ENCODE measurements at regions not wholly inside any gene's neighbourhood (a gene's known extent, or its start where the extent isn't known, plus 50 kb on each side); places are given as distances from the start of the nearest gene placed in this dataset.
"Not testable (repeated sequence)": the region's sequence is repeated elsewhere in the genome, so short reads cannot be mapped to it uniquely, and the experiment has no call there.

GRCh38 chr5:106259431-106260090, 1411.2 kb downstream of the EFNA5 start:
- H3K27me3 ChIP-seq (ENCODE audit: control insufficient read depth in 1 of 2, insufficient read depth in 2 of 2, low read length in 2 of 2); H3K36me3 ChIP-seq (ENCODE audit: control insufficient read depth in 2 of 2, insufficient read depth in 2 of 2, low read length in 2 of 2); H3K9me3 ChIP-seq (ENCODE audit: control insufficient read depth in 2 of 2, low read length in 2 of 2); H3K4me3 ChIP-seq (ENCODE audit: low read length in 2 of 2); H3K27ac ChIP-seq (ENCODE audit: low read length); H3K4me1 ChIP-seq (ENCODE audit: control insufficient read depth, insufficient read depth, low read length); H3K9ac ChIP-seq (ENCODE audit: low read length in 2 of 2): not testable (repeated sequence)

DNA sequence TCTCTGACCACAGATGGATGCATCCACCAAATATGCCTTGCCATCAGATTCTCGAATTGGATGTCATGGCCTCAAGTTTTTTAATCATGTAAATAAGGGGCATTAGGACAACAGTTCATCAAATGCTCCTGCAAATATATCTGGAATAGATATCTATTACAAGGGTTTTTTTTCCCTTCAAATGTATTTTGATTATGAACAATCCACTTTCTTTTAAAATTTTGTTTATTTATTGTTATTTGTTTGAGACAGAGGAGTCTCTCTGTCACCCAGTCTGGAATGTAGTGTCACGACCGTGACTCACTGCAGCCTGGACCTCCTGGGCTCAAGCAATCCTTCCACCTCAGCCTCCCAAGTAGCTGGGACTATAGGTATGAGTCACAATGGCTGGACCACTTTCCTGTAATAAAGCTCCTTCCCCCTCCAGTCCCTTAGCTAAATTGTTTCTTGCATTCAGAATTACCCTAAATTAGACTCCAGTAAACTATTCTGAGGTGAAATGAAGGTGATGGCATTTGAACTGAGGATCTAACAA, 1412.1 kb downstream of the EFNA5 start:
- Histone ChIP-seq H3K4me1 (ENCODE audit: control insufficient read depth, insufficient read depth, low read length) (no peaks in the 10 kb centered on the region), H3K27ac (ENCODE audit: low read length) (no peak overlapping the region), H3K36me3 (ENCODE audit: control insufficient read depth in 2 of 2, insufficient read depth in 2 of 2, low read length in 2 of 2) (no peaks in the 10 kb centered on the region), H3K27me3 (ENCODE audit: control insufficient read depth in 1 of 2, insufficient read depth in 2 of 2, low read length in 2 of 2) (no peaks in the 10 kb centered on the region), H3K4me3 (ENCODE audit: low read length in 2 of 2) (no peak overlapping the region), H3K9ac (ENCODE audit: low read length in 2 of 2) (no peak overlapping the region), H3K9me3 (ENCODE audit: control insufficient read depth in 2 of 2, low read length in 2 of 2) (no peaks in the 10 kb centered on the region)

DNA sequence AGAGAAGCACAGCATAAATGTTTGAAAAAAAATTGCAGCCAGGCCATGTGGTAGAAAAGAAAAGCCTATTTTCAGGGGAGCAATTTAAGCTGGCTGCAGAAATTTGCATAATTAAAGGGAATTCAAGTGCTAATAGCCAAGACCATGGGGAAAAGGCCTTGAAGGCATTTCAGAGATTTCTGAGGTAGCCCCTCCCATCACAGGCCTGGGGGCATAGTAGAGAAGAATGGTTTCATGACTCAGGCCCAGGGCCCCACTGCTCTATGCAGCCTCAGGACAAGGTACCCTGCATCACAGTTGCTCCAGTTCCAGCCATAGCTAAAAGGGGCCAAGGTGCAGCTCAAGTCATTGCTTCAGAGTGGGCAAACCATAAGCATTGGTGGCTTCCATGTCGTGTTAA, 1416.0 kb downstream of the EFNA5 start:
- Histone ChIP-seq H3K9me3 (ENCODE audit: control insufficient read depth in 2 of 2, low read length in 2 of 2) (no peaks in the 10 kb centered on the region), H3K36me3 (ENCODE audit: control insufficient read depth in 2 of 2, insufficient read depth in 2 of 2, low read length in 2 of 2) (no peaks in the 10 kb centered on the region), H3K27ac (ENCODE audit: low read length) (no peak overlapping the region), H3K4me3 (ENCODE audit: low read length in 2 of 2) (no peak overlapping the region), H3K9ac (ENCODE audit: low read length in 2 of 2) (no peak overlapping the region), H3K27me3 (ENCODE audit: control insufficient read depth in 1 of 2, insufficient read depth in 2 of 2, low read length in 2 of 2) (no peaks in the 10 kb centered on the region), H3K4me1 (ENCODE audit: control insufficient read depth, insufficient read depth, low read length) (no peaks in the 10 kb centered on the region)

DNA sequence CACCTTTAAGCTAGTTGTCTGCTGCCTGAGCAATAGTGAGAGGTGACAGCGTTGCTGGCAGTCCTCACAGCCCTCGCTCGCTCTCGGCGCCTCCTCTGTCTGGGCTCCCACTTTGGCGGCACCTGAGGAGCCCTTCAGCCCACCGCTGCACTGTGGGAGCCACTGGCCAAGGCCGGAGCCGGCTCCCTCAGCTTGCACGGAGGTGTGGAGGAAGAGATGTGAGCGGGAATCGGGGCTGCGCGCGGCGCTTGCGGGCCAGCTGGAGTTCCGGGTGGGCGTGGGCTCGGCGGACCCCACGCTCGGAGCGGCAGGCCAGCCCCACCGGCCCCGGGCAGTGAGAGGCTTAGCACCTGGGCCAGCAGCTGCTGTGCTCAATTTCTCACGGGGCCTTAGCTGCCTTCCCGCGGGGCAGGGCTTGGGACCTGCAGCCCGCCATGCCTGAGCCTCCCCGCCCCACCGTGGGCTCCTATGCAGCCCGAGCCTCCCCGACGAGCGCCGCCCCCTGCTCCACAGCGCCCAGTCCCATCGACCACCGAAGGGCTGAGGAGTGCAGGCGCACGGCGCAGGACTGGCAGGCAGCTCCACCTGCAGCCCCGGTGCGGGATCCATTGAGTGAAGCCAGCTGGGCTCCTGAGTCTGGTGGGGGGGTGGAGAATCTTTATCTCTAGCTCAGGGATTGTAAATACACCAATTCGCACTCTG, 1424.5 kb downstream of the EFNA5 start:
- H3K27me3 ChIP-seq (ENCODE audit: control insufficient read depth in 1 of 2, insufficient read depth in 2 of 2, low read length in 2 of 2); H3K9ac ChIP-seq (ENCODE audit: low read length in 2 of 2); H3K4me3 ChIP-seq (ENCODE audit: low read length in 2 of 2); H3K4me1 ChIP-seq (ENCODE audit: control insufficient read depth, insufficient read depth, low read length); H3K36me3 ChIP-seq (ENCODE audit: control insufficient read depth in 2 of 2, insufficient read depth in 2 of 2, low read length in 2 of 2); H3K9me3 ChIP-seq (ENCODE audit: control insufficient read depth in 2 of 2, low read length in 2 of 2); H3K27ac ChIP-seq (ENCODE audit: low read length): not testable (repeated sequence)

DNA sequence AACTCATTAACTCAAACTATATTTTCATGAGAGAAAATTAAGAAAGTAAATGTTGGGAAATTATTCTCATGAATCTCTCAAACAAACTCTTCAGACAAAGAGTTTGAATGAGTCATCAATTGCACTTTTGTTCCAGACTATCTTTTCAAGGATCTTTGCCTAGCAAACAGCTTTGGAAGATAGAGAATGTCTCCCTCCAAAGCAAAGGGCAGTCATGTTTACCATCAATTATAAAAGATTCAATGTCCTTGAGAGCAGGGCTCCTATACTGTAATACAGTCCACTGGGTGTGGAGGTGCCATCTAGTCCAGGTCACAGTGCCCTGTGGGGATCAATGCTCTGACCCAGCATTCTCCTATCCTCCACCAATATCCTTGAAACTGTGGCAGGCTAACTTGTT, 1429.3 kb downstream of the EFNA5 start:
- Histone ChIP-seq H3K4me3 (ENCODE audit: low read length in 2 of 2) (no peak overlapping the region), H3K9me3 (ENCODE audit: control insufficient read depth in 2 of 2, low read length in 2 of 2) (no peaks in the 10 kb centered on the region), H3K27ac (ENCODE audit: low read length) (no peak overlapping the region), H3K27me3 (ENCODE audit: control insufficient read depth in 1 of 2, insufficient read depth in 2 of 2, low read length in 2 of 2) (no peaks in the 10 kb centered on the region), H3K9ac (ENCODE audit: low read length in 2 of 2) (no peak overlapping the region), H3K4me1 (ENCODE audit: control insufficient read depth, insufficient read depth, low read length) (no peaks in the 10 kb centered on the region), H3K36me3 (ENCODE audit: control insufficient read depth in 2 of 2, insufficient read depth in 2 of 2, low read length in 2 of 2) (no peaks in the 10 kb centered on the region)

- no peaks in the 10 kb centered on the region for H3K36me3 ChIP-seq (ENCODE audit: control insufficient read depth in 2 of 2, insufficient read depth in 2 of 2, low read length in 2 of 2)
- H3K4me1 ChIP-seq (ENCODE audit: control insufficient read depth, insufficient read depth, low read length): no peaks in the 10 kb centered on the region
- H3K9me3 ChIP-seq (ENCODE audit: control insufficient read depth in 2 of 2, low read length in 2 of 2): no peaks in the 10 kb centered on the region
- no peaks in the 10 kb centered on the region for H3K27me3 ChIP-seq (ENCODE audit: control insufficient read depth in 1 of 2, insufficient read depth in 2 of 2, low read length in 2 of 2)
- no peak overlapping the region for H3K9ac ChIP-seq (ENCODE audit: low read length in 2 of 2)
- H3K27ac ChIP-seq (ENCODE audit: low read length): no peak overlapping the region
- H3K4me3 ChIP-seq (ENCODE audit: low read length in 2 of 2): no peak overlapping the region
Observed at GRCh38 chr5:106205916-106206571, 1464.7 kb downstream of the EFNA5 start.

GRCh38 chr5:106202035-106202434, 1468.7 kb downstream of the EFNA5 start:
- Histone ChIP-seq H3K9ac (ENCODE audit: low read length in 2 of 2) (no peak overlapping the region), H3K27me3 (ENCODE audit: control insufficient read depth in 1 of 2, insufficient read depth in 2 of 2, low read length in 2 of 2) (no peaks in the 10 kb centered on the region), H3K4me1 (ENCODE audit: control insufficient read depth, insufficient read depth, low read length) (no peaks in the 10 kb centered on the region), H3K36me3 (ENCODE audit: control insufficient read depth in 2 of 2, insufficient read depth in 2 of 2, low read length in 2 of 2) (no peaks in the 10 kb centered on the region), H3K4me3 (ENCODE audit: low read length in 2 of 2) (no peak overlapping the region), H3K27ac (ENCODE audit: low read length) (no peak overlapping the region), H3K9me3 (ENCODE audit: control insufficient read depth in 2 of 2, low read length in 2 of 2) (no peaks in the 10 kb centered on the region)

DNA sequence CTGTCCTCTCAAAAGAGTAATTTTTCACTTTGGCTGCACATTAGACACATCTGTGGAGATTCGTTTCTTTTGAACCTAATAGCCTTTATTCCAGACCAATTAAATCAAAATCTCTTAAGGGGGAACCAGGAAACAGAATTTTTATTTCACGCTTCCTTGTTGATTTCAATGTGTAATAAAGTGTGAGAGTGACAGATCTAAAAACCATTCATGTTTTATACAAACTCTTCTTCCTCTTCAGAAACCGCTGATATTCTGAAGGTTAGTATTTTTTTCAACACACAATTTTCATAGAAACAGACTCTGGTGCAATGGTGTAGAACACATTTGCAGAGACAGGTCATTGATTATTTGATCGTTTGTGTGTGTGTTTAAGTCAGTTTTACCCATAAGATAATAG, 1469.8 kb downstream of the EFNA5 start:
- Histone ChIP-seq H3K9me3 (ENCODE audit: control insufficient read depth in 2 of 2, low read length in 2 of 2) (no peaks in the 10 kb centered on the region), H3K9ac (ENCODE audit: low read length in 2 of 2) (no peak overlapping the region), H3K4me1 (ENCODE audit: control insufficient read depth, insufficient read depth, low read length) (no peaks in the 10 kb centered on the region), H3K27me3 (ENCODE audit: control insufficient read depth in 1 of 2, insufficient read depth in 2 of 2, low read length in 2 of 2) (no peaks in the 10 kb centered on the region), H3K27ac (ENCODE audit: low read length) (no peak overlapping the region), H3K36me3 (ENCODE audit: control insufficient read depth in 2 of 2, insufficient read depth in 2 of 2, low read length in 2 of 2) (no peaks in the 10 kb centered on the region), H3K4me3 (ENCODE audit: low read length in 2 of 2) (no peak overlapping the region)

- H3K27ac ChIP-seq (ENCODE audit: low read length): no peak overlapping the region
- H3K9me3 ChIP-seq (ENCODE audit: control insufficient read depth in 2 of 2, low read length in 2 of 2): no peaks in the 10 kb centered on the region
- H3K4me3 ChIP-seq (ENCODE audit: low read length in 2 of 2): no peak overlapping the region
- H3K36me3 ChIP-seq (ENCODE audit: control insufficient read depth in 2 of 2, insufficient read depth in 2 of 2, low read length in 2 of 2): no peaks in the 10 kb centered on the region
- H3K4me1 ChIP-seq (ENCODE audit: control insufficient read depth, insufficient read depth, low read length): no peaks in the 10 kb centered on the region
- no peaks in the 10 kb centered on the region for H3K27me3 ChIP-seq (ENCODE audit: control insufficient read depth in 1 of 2, insufficient read depth in 2 of 2, low read length in 2 of 2)
- no peak overlapping the region for H3K9ac ChIP-seq (ENCODE audit: low read length in 2 of 2)
Observed at GRCh38 chr5:106195679-106196474, 1474.9 kb downstream of the EFNA5 start.

- H3K9ac ChIP-seq (ENCODE audit: low read length in 2 of 2): no peak overlapping the region
- no peak overlapping the region for H3K27ac ChIP-seq (ENCODE audit: low read length)
- H3K36me3 ChIP-seq (ENCODE audit: control insufficient read depth in 2 of 2, insufficient read depth in 2 of 2, low read length in 2 of 2): no peaks in the 10 kb centered on the region
- H3K4me3 ChIP-seq (ENCODE audit: low read length in 2 of 2): no peak overlapping the region
- H3K4me1 ChIP-seq (ENCODE audit: control insufficient read depth, insufficient read depth, low read length): no peaks in the 10 kb centered on the region
- no peaks in the 10 kb centered on the region for H3K9me3 ChIP-seq (ENCODE audit: control insufficient read depth in 2 of 2, low read length in 2 of 2)
- no peaks in the 10 kb centered on the region for H3K27me3 ChIP-seq (ENCODE audit: control insufficient read depth in 1 of 2, insufficient read depth in 2 of 2, low read length in 2 of 2)
Observed at GRCh38 chr5:106189121-106189809, 1481.5 kb downstream of the EFNA5 start.
